ENCODE measurements at regions not wholly inside any gene's neighbourhood (a gene's known extent, or its start where the extent isn't known, plus 50 kb on each side); places are given as distances from the start of the nearest gene placed in this dataset.

- no peak overlapping the region for H3K27ac Mint-ChIP-seq
- no peaks in the 10 kb centered on the region for H3K4me1 Mint-ChIP-seq
- ChIA-PET POLR2A (no interaction called here), CTCF (no interaction called here)
- no peak for DNase-seq
- peaks cover 5 to 21% (median 18%) of the 10 kb centered on the region in 5 donors for H3K9me3 Mint-ChIP-seq
- peaks cover 0 to 4% of the 10 kb centered on the region in 2 donors for H3K27me3 Mint-ChIP-seq
- no peaks in the 10 kb centered on the region for H3K36me3 Mint-ChIP-seq
- no peaks in the 10 kb centered on the region for H3K36me3 ChIP-seq (ENCODE audit: insufficient read depth, low read length)
- H3K4me3 ChIP-seq (ENCODE audit: low read length), result no peak overlapping the region
- H3K27ac ChIP-seq (ENCODE audit: low read depth, low read length), result no peak overlapping the region
- no peaks in the 10 kb centered on the region for H3K27me3 ChIP-seq (ENCODE audit: insufficient read depth, low read length, poor library complexity, severe bottlenecking)
- no peaks in the 10 kb centered on the region for H3K4me1 ChIP-seq (ENCODE audit: insufficient read depth, low read length)
- H3K9me3 ChIP-seq (ENCODE audit: low read length), result no peaks in the 10 kb centered on the region
- H3K4me3 Mint-ChIP-seq, result no peak overlapping the region
Measured at GRCh38 chr9:17846948-17847655, 268.2 kb downstream of the SH3GL2 start.

DNA sequence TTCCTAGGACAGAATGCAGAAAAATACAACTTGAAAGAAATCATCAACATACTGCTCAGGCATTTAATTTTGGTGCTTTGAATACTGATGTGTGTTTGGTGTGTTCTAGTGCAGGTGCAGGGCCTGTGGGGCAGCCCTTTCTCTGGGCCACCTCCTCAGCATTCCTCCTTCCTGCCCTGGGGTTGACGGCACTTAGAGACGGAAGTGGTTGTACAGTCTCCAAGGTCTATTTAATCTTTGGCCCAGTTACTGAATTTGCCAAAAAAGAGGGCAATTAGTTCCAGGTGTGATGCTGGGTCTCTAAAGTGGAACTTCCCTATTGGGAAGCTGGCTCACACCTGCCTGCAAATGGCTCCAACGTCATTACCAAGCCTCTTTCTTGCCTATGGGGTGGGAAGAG lies 269.0 kb downstream of the SH3GL2 start:
- H3K27ac ChIP-seq (ENCODE audit: low read depth, low read length), result no peak overlapping the region
- no peaks in the 10 kb centered on the region for H3K36me3 ChIP-seq (ENCODE audit: insufficient read depth, low read length)
- no peaks in the 10 kb centered on the region for H3K4me1 Mint-ChIP-seq
- no peaks in the 10 kb centered on the region for H3K9me3 ChIP-seq (ENCODE audit: low read length)
- no peak for DNase-seq
- no peak overlapping the region for H3K27ac Mint-ChIP-seq
- H3K9me3 Mint-ChIP-seq, result peaks cover 5 to 18% (median 15%) of the 10 kb centered on the region in 5 donors
- no peaks in the 10 kb centered on the region for H3K4me1 ChIP-seq (ENCODE audit: insufficient read depth, low read length)
- no peak overlapping the region for H3K4me3 ChIP-seq (ENCODE audit: low read length)
- POLR2A ChIA-PET, result no interaction called here
- H3K4me3 Mint-ChIP-seq, result no peak overlapping the region
- H3K36me3 Mint-ChIP-seq, result no peaks in the 10 kb centered on the region
- peaks cover 0 to 4% of the 10 kb centered on the region in 2 donors for H3K27me3 Mint-ChIP-seq
- CTCF ChIA-PET, result no interaction called here
- H3K27me3 ChIP-seq (ENCODE audit: insufficient read depth, low read length, poor library complexity, severe bottlenecking), result no peaks in the 10 kb centered on the region

DNA sequence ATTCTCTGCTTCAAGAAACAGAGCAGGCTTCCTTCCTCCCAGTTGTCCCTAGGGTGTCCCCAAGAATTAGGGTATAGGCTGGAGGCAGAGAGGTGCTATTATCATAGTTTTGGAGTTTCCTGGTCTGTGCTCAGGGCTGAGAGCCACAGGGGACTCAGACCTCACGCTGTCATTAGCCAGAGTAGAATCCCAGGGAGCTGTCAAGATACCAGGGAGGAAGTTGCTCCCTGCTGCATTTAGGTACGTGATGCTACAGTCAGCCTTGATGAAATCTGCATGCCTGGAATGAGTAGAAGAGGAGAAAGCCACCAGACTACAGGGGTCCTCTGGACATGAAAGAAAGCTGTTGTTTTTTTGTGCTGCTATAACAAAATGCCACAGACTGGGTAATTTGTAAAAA lies 273.2 kb downstream of the SH3GL2 start:
- no peaks in the 10 kb centered on the region for H3K27me3 ChIP-seq (ENCODE audit: insufficient read depth, low read length, poor library complexity, severe bottlenecking)
- ChIA-PET POLR2A (no interaction called here), CTCF (no interaction called here)
- no peaks in the 10 kb centered on the region for H3K9me3 ChIP-seq (ENCODE audit: low read length)
- H3K4me3 ChIP-seq (ENCODE audit: low read length), result no peak overlapping the region
- no peaks in the 10 kb centered on the region for H3K4me1 Mint-ChIP-seq
- peaks cover 0 to 11% (median 3%) of the 10 kb centered on the region in 5 donors for H3K9me3 Mint-ChIP-seq
- no peak overlapping the region for H3K4me3 Mint-ChIP-seq
- H3K27me3 Mint-ChIP-seq, result peaks cover 0 to 3% of the 10 kb centered on the region in 2 donors
- H3K36me3 ChIP-seq (ENCODE audit: insufficient read depth, low read length), result no peaks in the 10 kb centered on the region
- no peaks in the 10 kb centered on the region for H3K36me3 Mint-ChIP-seq
- no peak for DNase-seq
- H3K27ac ChIP-seq (ENCODE audit: low read depth, low read length), result no peak overlapping the region
- no peak overlapping the region for H3K27ac Mint-ChIP-seq
- no peaks in the 10 kb centered on the region for H3K4me1 ChIP-seq (ENCODE audit: insufficient read depth, low read length)

- no peaks in the 10 kb centered on the region for H3K4me1 Mint-ChIP-seq
- H3K27me3 Mint-ChIP-seq, result no peaks in the 10 kb centered on the region
- H3K4me3 ChIP-seq (ENCODE audit: low read length), result no peak overlapping the region
- no peak overlapping the region for H3K27ac ChIP-seq (ENCODE audit: low read depth, low read length)
- no peaks in the 10 kb centered on the region for H3K9me3 ChIP-seq (ENCODE audit: low read length)
- ChIA-PET CTCF (no interaction called here), POLR2A (no interaction called here)
- no peak overlapping the region for H3K27ac Mint-ChIP-seq
- DNase-seq, result no peak
- H3K4me3 Mint-ChIP-seq, result no peak overlapping the region
- H3K4me1 ChIP-seq (ENCODE audit: insufficient read depth, low read length), result no peaks in the 10 kb centered on the region
- H3K36me3 Mint-ChIP-seq, result no peaks in the 10 kb centered on the region
- no peaks in the 10 kb centered on the region for H3K36me3 ChIP-seq (ENCODE audit: insufficient read depth, low read length)
- no peaks in the 10 kb centered on the region for H3K27me3 ChIP-seq (ENCODE audit: insufficient read depth, low read length, poor library complexity, severe bottlenecking)
- H3K9me3 Mint-ChIP-seq, result peaks cover 0 to 6% (median 1%) of the 10 kb centered on the region in 5 donors
Measured at GRCh38 chr9:17854487-17854886, 275.6 kb downstream of the SH3GL2 start.

DNA sequence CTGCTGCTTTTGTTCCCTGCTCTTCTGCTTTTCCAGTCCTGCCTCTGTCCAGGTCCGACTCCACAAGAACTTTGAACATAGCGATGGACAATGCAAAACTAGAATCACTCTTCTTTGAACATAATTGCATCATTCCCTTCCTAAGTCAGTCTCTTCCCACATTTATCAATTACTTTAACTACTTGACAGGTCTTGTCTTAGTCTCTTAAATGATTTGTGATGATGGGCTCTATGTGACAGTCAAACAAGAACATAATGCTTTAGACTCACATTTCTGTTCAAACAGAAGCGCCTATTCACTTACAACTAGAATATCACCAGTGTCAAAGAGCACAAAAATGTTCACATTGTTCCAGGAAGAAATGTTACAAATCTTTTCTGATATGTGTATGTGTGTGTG lies 278.1 kb downstream of the SH3GL2 start:
- no peak for DNase-seq
- Histone ChIP-seq H3K27me3 (ENCODE audit: insufficient read depth, low read length, poor library complexity, severe bottlenecking) (no peaks in the 10 kb centered on the region), H3K4me3 (ENCODE audit: low read length) (no peak overlapping the region), H3K4me1 (ENCODE audit: insufficient read depth, low read length) (no peaks in the 10 kb centered on the region), H3K27ac (ENCODE audit: low read depth, low read length) (no peak overlapping the region), H3K36me3 (ENCODE audit: insufficient read depth, low read length) (no peaks in the 10 kb centered on the region), H3K9me3 (ENCODE audit: low read length) (no peaks in the 10 kb centered on the region)
- Mint-ChIP-seq H3K9me3 (peaks cover 0 to 6% (median 3%) of the 10 kb centered on the region in 5 donors), H3K27ac (no peak overlapping the region), H3K36me3 (no peaks in the 10 kb centered on the region), H3K4me3 (no peak overlapping the region), H3K4me1 (no peaks in the 10 kb centered on the region), H3K27me3 (no peaks in the 10 kb centered on the region)
- ChIA-PET CTCF (no interaction called here), POLR2A (no interaction called here)

DNA sequence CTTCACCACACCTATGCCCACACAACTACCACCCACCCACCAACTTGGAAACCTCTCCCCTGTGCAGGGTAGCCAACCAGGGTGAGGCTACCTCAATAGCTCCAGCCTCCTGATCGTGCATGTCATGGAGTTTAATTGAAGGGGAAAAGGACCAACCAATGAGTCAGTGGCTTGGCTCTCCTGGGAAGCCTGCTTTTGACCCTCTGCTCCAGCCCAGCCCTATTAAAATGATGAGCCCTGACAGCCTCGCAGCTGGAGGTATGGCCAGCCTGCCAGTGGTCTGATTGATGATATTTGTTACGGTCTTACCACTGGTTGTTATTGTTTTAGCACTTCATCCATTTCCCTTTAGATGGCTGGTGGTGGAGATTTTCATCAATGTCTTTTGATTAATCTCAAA lies 280.4 kb downstream of the SH3GL2 start:
- Mint-ChIP-seq H3K4me3 (no peak overlapping the region), H3K36me3 (no peaks in the 10 kb centered on the region), H3K27me3 (no peaks in the 10 kb centered on the region), H3K27ac (no peak overlapping the region), H3K9me3 (peaks cover 0 to 6% (median 3%) of the 10 kb centered on the region in 5 donors), H3K4me1 (no peaks in the 10 kb centered on the region)
- Histone ChIP-seq H3K9me3 (ENCODE audit: low read length) (no peaks in the 10 kb centered on the region), H3K4me1 (ENCODE audit: insufficient read depth, low read length) (no peaks in the 10 kb centered on the region), H3K4me3 (ENCODE audit: low read length) (no peak overlapping the region), H3K36me3 (ENCODE audit: insufficient read depth, low read length) (no peaks in the 10 kb centered on the region), H3K27me3 (ENCODE audit: insufficient read depth, low read length, poor library complexity, severe bottlenecking) (no peaks in the 10 kb centered on the region), H3K27ac (ENCODE audit: low read depth, low read length) (no peak overlapping the region)
- CTCF ChIA-PET, result no interaction called here
- POLR2A ChIA-PET, result no interaction called here
- DNase-seq, result no peak

GRCh38 chr9:17859987-17860386 lies 281.1 kb downstream of the SH3GL2 start:
- Histone ChIP-seq H3K27me3 (ENCODE audit: insufficient read depth, low read length, poor library complexity, severe bottlenecking) (no peaks in the 10 kb centered on the region), H3K4me3 (ENCODE audit: low read length) (no peak overlapping the region), H3K27ac (ENCODE audit: low read depth, low read length) (no peak overlapping the region), H3K36me3 (ENCODE audit: insufficient read depth, low read length) (no peaks in the 10 kb centered on the region), H3K4me1 (ENCODE audit: insufficient read depth, low read length) (no peaks in the 10 kb centered on the region), H3K9me3 (ENCODE audit: low read length) (no peaks in the 10 kb centered on the region)
- no peak overlapping the region for H3K4me3 Mint-ChIP-seq
- POLR2A ChIA-PET, result no interaction called here
- H3K27me3 Mint-ChIP-seq, result no peaks in the 10 kb centered on the region
- CTCF ChIA-PET, result no interaction called here
- no peak for DNase-seq
- H3K4me1 Mint-ChIP-seq, result no peaks in the 10 kb centered on the region
- no peaks in the 10 kb centered on the region for H3K36me3 Mint-ChIP-seq
- no peak overlapping the region for H3K27ac Mint-ChIP-seq
- peaks cover 0 to 6% (median 3%) of the 10 kb centered on the region in 5 donors for H3K9me3 Mint-ChIP-seq

DNA sequence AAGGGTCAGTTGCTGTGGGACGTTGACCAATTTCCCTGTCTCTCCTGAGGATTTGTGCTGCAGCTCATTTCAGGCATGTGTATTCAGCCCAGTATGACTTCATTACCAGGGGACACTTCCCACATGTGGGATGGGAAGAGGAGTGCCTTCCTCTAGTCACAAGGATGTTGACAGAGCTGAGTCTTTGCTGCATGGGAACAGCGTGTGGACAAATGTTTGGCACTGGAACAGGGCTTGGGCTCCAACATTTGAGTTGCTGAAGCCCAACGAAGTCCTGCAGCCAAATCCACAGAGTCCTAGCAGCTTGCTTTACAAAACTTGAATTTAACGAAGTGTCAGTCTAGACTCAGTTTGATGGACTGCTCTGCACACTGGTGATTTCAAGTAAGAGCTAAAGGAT lies 283.2 kb downstream of the SH3GL2 start:
- Histone ChIP-seq H3K27ac (ENCODE audit: low read depth, low read length) (no peak overlapping the region), H3K4me3 (ENCODE audit: low read length) (no peak overlapping the region), H3K27me3 (ENCODE audit: insufficient read depth, low read length, poor library complexity, severe bottlenecking) (no peaks in the 10 kb centered on the region), H3K4me1 (ENCODE audit: insufficient read depth, low read length) (no peaks in the 10 kb centered on the region), H3K9me3 (ENCODE audit: low read length) (no peaks in the 10 kb centered on the region), H3K36me3 (ENCODE audit: insufficient read depth, low read length) (no peaks in the 10 kb centered on the region)
- no peaks in the 10 kb centered on the region for H3K4me1 Mint-ChIP-seq
- H3K4me3 Mint-ChIP-seq, result no peak overlapping the region
- no peaks in the 10 kb centered on the region for H3K27me3 Mint-ChIP-seq
- no peak for DNase-seq
- H3K9me3 Mint-ChIP-seq, result peaks cover 0 to 3% (median 2%) of the 10 kb centered on the region in 5 donors
- ChIA-PET POLR2A (no interaction called here), CTCF (no interaction called here)
- H3K27ac Mint-ChIP-seq, result no peak overlapping the region
- no peaks in the 10 kb centered on the region for H3K36me3 Mint-ChIP-seq

DNA sequence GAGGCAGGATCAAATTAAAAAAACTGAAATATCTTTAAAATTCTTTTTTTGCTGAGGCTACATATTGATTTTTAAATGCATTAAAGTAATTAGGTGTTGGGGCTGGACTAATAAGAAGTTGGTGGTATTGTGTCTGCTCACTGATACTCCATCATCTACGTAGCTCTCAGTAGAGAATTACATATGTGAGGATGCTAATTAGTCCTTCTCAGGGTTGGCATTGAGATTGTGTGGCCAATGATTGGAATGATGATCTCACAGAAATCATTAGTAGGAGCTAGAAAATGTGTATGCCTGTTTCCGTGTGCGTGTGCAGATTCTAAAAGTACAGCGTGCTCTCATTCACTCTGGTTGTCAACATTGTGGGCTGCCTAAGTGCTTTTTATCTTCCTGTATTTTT lies 283.8 kb downstream of the SH3GL2 start:
- Mint-ChIP-seq H3K36me3 (no peaks in the 10 kb centered on the region), H3K9me3 (peaks cover 0 to 3% (median 2%) of the 10 kb centered on the region in 5 donors), H3K4me3 (no peak overlapping the region), H3K4me1 (no peaks in the 10 kb centered on the region), H3K27me3 (no peaks in the 10 kb centered on the region), H3K27ac (no peak overlapping the region)
- Histone ChIP-seq H3K27me3 (ENCODE audit: insufficient read depth, low read length, poor library complexity, severe bottlenecking) (no peaks in the 10 kb centered on the region), H3K4me1 (ENCODE audit: insufficient read depth, low read length) (no peaks in the 10 kb centered on the region), H3K9me3 (ENCODE audit: low read length) (no peaks in the 10 kb centered on the region), H3K4me3 (ENCODE audit: low read length) (no peak overlapping the region), H3K36me3 (ENCODE audit: insufficient read depth, low read length) (no peaks in the 10 kb centered on the region), H3K27ac (ENCODE audit: low read depth, low read length) (no peak overlapping the region)
- POLR2A ChIA-PET, result no interaction called here
- CTCF ChIA-PET, result no interaction called here
- DNase-seq, result no peak
